GM18907 (cell line): ENCODE measurements at regions not wholly inside any gene's neighbourhood (a gene's known extent, or its start where the extent isn't known, plus 50 kb on each side); places are given as distances from the start of the nearest gene placed in this dataset.
A peak's percentile ranks its signal among the peaks of the same experiment; 100 is the strongest.

Experiments
- ATAC-seq: cut with Tn5 transposase; IDR thresholded peaks from one replicate; pipeline ENCODE4 v1.9.1; 2021; ENCODE audit warnings: mild to moderate bottlenecking, moderate library complexity; ENCODE audit not compliant: unreplicated experiment

- ATAC-seq: no peak
Measured at GRCh38 chr11:27216270-27217149, 146.5 kb downstream of the CCDC34 start.

DNA sequence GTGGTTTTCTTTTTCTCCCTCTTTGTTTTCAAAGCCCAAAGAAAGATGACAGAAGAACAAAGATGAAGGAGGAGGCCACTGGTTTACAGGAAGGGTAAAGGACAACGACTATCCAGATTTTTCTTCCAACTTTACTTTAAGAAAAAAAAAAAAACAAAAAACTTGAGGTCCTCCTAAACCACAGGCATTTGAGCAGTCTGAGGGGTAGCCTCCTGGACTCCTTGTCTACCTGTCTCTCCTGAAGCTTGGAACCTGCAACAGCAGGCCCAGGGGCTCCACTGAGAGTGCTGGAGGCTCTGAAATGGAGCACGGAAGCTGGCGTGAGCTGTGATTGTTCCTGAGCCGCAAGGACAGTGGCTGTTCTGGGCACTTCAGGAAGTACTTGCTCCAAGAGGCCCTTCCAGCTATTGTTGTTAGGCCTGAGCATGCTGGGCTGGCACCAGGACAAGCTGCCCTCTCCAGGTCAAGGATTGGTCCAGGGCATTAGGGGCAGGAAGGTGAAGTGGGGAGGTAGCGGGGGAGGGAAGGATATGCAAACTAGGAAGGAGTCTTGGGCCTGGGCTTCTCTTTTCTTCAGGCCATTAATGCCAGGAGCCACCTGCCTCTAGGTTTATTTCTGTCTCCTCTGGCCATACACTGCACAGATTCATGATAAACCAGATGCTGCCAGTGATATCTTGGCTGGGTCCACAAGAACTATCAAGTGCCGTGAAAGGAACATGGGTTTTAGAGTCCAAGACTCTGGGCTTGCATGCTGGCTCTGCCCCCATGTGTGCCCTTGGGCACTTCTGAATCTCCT, 147.3 kb downstream of the CCDC34 start:
- ATAC-seq: no peak

DNA sequence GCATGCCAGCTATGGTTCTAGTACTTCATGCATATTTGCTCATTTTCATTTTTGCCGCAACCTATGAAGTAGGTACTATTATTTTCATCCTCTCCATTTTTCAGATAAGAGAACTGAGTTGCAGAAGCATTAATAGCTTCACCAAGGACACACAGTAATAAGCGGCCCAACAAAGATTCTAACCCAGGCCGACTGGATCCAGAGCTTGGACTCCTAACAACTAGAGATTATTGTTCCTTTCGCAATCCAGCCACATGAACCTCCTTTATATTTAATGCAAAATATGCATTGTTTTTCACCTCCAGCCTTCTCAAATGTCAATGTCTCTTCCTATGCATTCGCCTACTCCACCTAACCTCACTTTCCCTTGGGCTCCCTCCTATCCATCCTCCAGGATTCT, 148.3 kb downstream of the CCDC34 start:
- no peak for ATAC-seq

DNA sequence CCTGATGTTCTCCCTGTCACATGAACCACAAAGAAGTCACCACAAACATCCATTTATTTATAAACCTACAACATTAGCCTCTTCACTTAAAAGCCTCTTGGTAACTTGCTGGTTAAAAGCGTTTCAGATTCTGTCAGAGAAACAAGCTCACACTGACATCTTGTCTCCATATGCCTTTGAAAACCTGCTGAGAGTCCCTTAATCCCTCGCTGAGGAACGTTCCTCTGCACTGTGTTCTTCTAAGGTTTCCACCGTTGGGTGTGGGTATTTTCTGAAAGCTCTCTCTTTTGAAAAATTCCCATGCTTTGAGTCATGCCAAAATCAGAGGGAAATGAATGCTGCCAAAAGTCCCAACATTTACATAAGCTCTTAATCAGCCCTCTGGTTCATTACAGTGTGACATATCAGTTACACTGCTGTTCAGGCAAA, 149.8 kb downstream of the CCDC34 start:
- no peak for ATAC-seq

DNA sequence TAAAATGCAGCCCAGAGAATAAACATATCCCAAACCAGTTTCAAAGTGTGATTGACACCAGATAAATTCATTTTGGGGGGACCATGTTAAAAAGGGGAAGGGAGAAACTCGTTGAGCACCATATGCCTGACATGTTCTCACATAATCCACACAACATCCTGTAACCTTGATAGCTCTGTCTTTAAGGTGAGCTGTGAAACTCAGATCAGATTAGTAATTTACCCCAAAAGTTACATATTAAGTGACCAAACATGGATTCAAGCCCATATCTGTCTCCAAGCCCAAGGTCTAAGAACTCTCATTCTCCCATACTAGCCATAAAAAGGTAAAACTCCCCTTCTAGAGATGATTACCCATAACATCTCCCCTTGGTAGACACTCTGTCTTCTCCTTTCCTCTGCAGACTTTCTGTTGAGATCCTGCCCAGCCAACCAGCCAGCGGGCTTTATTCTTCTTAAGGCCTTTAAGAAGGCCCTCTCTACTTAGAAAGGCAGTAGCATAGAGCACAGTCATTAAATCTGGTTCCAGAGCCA, 150.7 kb downstream of the CCDC34 start:
- peak; percentile 68 for ATAC-seq

DNA sequence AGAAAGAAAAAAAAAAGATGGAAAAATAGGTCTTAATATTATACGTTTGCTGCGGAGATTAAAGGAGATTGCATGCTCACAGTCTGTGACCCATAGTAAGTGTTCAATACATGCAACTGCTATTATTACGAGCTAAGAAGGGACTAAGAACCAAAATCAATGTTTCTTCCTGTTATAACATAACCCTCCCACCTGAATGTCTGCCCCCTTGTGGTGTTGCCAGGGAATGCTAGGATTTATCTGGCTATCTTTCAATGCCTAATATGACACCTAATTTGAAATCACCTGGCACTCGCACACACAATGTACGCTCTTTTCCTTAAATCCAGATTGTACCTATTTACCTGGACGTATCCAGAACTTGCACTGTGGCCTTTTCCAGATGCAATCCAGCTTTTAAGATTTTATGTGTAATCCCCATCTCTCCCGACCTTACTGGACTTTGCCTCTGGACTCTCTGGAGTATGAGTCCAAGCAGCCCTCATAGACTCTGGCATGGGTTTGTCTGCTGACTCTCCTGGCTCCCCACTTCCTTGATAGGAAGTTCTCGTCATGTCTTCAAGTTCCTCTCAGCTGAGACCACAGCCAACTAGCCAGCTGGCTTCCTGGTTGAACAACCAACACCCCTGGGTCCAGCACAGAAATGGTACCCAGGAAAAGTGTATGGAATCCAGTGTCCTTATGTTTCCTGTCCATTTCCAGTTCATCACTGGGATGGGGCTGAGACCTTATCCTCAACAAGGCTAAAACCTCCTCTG, 151.5 kb downstream of the CCDC34 start:
- ATAC-seq: no peak

DNA sequence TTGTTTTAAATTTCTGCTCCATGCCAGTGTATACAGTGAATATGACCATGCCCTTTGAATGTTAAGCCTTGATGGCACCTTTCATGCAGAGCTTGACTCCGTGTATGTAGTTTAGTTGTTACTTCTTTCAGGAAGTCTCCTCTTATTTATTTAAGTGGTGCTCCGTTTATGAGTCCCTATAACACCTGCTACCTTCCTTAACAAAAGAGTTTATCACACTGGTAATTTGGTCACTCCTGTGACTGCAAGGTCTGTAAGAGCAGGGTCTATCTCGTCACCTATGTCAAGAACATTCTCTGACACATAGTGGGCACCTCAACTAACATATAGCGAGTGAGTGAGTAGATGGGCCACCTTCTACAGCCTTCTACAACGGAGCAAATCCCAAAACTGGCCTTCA, 152.5 kb downstream of the CCDC34 start:
- ATAC-seq: no peak

GRCh38 chr11:27209562-27210005, 153.4 kb downstream of the CCDC34 start:
- peak; percentile 57 for ATAC-seq

DNA sequence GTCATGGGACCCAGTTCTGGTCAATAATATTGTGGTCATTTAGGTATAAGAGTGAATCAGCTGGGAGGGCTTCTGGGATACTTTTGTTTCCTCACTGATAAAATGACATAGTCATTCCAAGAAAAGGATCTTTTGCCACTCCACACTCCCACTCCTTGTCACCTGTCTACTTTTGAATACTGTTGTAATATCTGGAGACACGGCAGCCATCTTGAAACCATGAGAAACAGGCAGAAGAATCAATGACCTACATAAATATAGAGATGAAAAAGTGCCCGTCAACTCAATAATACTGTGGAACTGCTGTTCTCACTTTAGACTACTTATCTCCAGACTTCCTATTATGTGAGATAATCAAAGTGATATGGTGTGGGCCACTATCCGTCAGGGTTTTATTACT, 154.2 kb downstream of the CCDC34 start:
- no peak for ATAC-seq

GRCh38 chr11:27207025-27207650, 155.9 kb downstream of the CCDC34 start:
- ATAC-seq: no peak

DNA sequence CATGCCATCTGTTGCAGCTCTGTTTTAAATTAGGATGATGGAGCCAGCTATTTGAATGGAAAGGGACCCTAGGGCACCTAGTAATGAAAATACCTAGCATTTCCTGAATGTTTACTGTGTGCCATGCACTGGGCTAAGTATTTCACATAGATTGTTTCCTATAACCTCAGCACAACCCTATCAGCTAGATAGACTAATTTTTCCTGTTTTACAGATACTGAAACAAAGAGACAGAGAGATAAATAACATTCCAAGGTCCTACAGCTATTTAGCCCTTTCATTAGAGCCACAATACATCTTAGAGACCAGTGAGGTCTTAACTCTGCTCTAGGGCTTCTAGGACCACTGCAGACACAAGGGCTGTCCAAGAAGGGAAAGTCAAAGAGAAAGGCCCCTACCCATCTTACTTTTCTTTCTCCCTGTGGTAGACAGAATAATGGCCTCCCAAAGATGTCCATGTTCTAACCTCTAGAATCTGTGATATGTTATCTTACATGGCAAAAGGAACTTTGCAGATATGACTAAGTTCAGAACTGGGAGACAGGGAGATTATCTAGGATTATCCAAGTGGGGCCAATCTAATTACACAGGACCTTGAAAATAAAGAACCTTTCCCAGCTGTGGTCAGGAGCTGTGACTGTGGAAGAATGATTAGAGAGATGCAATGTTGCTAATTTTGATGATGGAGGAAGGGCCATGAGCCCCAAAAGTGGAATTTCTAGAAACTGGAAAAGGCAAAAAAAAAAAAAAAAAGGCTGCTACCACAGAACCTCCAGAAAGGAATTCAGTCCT, 157.0 kb downstream of the CCDC34 start:
- ATAC-seq: no peak

GRCh38 chr11:27205250-27205649, 157.8 kb downstream of the CCDC34 start:
- ATAC-seq: no peak

- ATAC-seq: peak; percentile 53
Measured at GRCh38 chr11:27204529-27204928, 158.5 kb downstream of the CCDC34 start.

GRCh38 chr11:27203077-27203647, 159.9 kb downstream of the CCDC34 start:
- ATAC-seq: no peak

- no peak for ATAC-seq
Measured at GRCh38 chr11:27201454-27202302, 161.1 kb downstream of the BBOX1 start.

GRCh38 chr11:27200779-27201453, 160.3 kb downstream of the BBOX1 start:
- no peak for ATAC-seq

GRCh38 chr11:27196203-27196897, 155.7 kb downstream of the BBOX1 start:
- no peak for ATAC-seq
